Thyroid gland (tissue), 4 donors: ENCODE measurements at regions not wholly inside any gene's neighbourhood (a gene's known extent, or its start where the extent isn't known, plus 50 kb on each side); places are given as distances from the start of the nearest gene placed in this dataset.

Experiments used
- CTCF ChIP-seq, 6 experiments: fragments of 200-600 bp in 3 of 6; fragments of 450-650 bp in 3 of 6; sonication (generic) in 3 of 6; IDR thresholded peaks; one replicate each; pipeline ENCODE4 v1.5.1; 2016 to 2019; ENCODE audit warnings: antibody characterized with exemption in 6 of 6, mild to moderate bottlenecking in 2 of 6, inconsistent platforms in 1 of 6, moderate library complexity in 1 of 6
- POLR2A ChIP-seq, 2 donors: fragments of 450-650 bp; IDR thresholded peaks; one replicate each; pipeline ENCODE4 v1.6.1; 2017; ENCODE audit warnings: antibody characterized with exemption in 2 of 2, mild to moderate bottlenecking in 2 of 2, moderate library complexity in 1 of 2

DNA sequence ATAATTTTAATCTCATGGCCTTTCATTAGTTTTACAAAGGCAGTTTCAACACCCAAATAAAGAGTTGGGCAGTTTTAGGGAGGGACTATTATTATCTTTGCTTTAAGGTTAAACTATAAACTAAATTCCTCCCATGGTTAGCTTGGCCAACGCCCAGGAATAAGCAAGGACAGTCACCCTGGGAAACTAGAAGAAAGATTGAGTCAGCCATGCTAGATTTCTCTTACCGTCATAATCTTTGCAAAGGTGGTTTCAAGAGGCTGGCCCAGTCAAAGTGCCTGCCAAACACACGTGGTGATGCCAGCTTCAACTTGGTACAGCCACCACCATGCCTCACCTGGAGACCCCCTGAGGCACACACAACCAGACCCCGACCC lies 317.4 kb upstream of the SP8 start:
- no peak for TF ChIP-seq CTCF (IDR thresholded peaks at IDR 0.05)
- TF ChIP-seq POLR2A (IDR thresholded peaks at IDR 0.05), result no peak
